MM.1S (cell line): ENCODE measurements at regions not wholly inside any gene's neighbourhood (a gene's known extent, or its start where the extent isn't known, plus 50 kb on each side); places are given as distances from the start of the nearest gene placed in this dataset.

ENCODE experiments used
- DNase-seq: peaks from one replicate; pipeline ENCODE4 v3.0.0-alpha.2; 2015
- H2AFZ ChIP-seq: fragments of 300-600 bp; sonication (generic); 2 replicates; pipeline ENCODE4 v1.6.0; 2016; ENCODE audit warnings: antibody characterized with exemption, low read length
- H3F3A ChIP-seq: fragments of 300-600 bp; sonication (generic); 2 replicates; pipeline ENCODE4 v1.6.1; 2016; ENCODE audit warnings: mild to moderate bottlenecking, antibody characterized with exemption, low read length, moderate library complexity, mixed read lengths; ENCODE audit not compliant: insufficient read depth
- H3K27ac ChIP-seq: fragments of 300-600 bp; sonication (generic); 2 replicates; pipeline ENCODE4 v1.5.1; 2016; ENCODE audit warnings: mild to moderate bottlenecking, low read length
- H3K27me3 ChIP-seq: fragments of 300-600 bp; sonication (generic); replicated peaks from 2 replicates; pipeline ENCODE4 v1.6.0; 2016; ENCODE audit warnings: low read length; ENCODE audit not compliant: insufficient read depth
- H3K36me3 ChIP-seq: fragments of 300-600 bp; sonication (generic); replicated peaks from 2 replicates; pipeline ENCODE4 v1.6.1; 2016; ENCODE audit warnings: mild to moderate bottlenecking, low read length, mixed read lengths; ENCODE audit not compliant: insufficient read depth
- H3K4me1 ChIP-seq: fragments of 300-600 bp; sonication (generic); 2 replicates; pipeline ENCODE4 v1.6.1; 2016; ENCODE audit warnings: low read length, mixed read lengths
- H3K4me2 ChIP-seq: fragments of 300-600 bp; sonication (generic); 2 replicates; pipeline ENCODE4 v1.6.0; 2016; ENCODE audit warnings: low read depth, low read length
- H3K4me3 ChIP-seq: fragments of 300-600 bp; sonication (generic); 2 replicates; pipeline ENCODE4 v1.5.1; 2016; ENCODE audit warnings: low read length, mixed read lengths
- H3K79me2 ChIP-seq: fragments of 300-600 bp; sonication (generic); 2 replicates; pipeline ENCODE4 v1.6.1; 2016; ENCODE audit warnings: mixed run types, low read length, mixed read lengths
- H3K9ac ChIP-seq: fragments of 300-600 bp; sonication (generic); 2 replicates; pipeline ENCODE4 v1.6.1; 2016; ENCODE audit warnings: low read length, mixed read lengths
- H3K9me2 ChIP-seq: fragments of 300-600 bp; sonication (generic); replicated peaks from 2 replicates; pipeline ENCODE4 v1.6.1; 2016; ENCODE audit warnings: mild to moderate bottlenecking, low read length, mixed read lengths; ENCODE audit not compliant: insufficient read depth
- H3K9me3 ChIP-seq: fragments of 300-600 bp; sonication (generic); replicated peaks from 2 replicates; pipeline ENCODE4 v1.6.1; 2016; ENCODE audit warnings: mild to moderate bottlenecking, low read length, mixed read lengths; ENCODE audit not compliant: insufficient read depth
- H4K20me1 ChIP-seq: fragments of 300-600 bp; sonication (generic); 2 replicates; pipeline ENCODE4 v1.6.1; 2016; ENCODE audit warnings: mild to moderate bottlenecking, low read length, moderate library complexity, mixed read lengths; ENCODE audit not compliant: insufficient read depth
- EZH2 ChIP-seq: fragments of 300-600 bp; sonication (generic); optimal IDR thresholded peaks from 2 replicates; pipeline ENCODE3; 2017; ENCODE audit warnings: low read depth, mild to moderate bottlenecking, antibody characterized with exemption, low read length, mixed read lengths
- EZH2phosphoT487 ChIP-seq: fragments of 300-600 bp; sonication (generic); IDR thresholded peaks from 2 replicates; pipeline ENCODE4 v1.6.1; 2018; ENCODE audit warnings: antibody characterized with exemption, low read length
- TF ChIP-seq, protein P1 (sequence below): fragments of 300-600 bp; sonication (generic); IDR thresholded peaks from 2 replicates; pipeline ENCODE4 v1.5.1; 2016; ENCODE audit warnings: antibody characterized with exemption, low read length, mixed read lengths

DNA sequence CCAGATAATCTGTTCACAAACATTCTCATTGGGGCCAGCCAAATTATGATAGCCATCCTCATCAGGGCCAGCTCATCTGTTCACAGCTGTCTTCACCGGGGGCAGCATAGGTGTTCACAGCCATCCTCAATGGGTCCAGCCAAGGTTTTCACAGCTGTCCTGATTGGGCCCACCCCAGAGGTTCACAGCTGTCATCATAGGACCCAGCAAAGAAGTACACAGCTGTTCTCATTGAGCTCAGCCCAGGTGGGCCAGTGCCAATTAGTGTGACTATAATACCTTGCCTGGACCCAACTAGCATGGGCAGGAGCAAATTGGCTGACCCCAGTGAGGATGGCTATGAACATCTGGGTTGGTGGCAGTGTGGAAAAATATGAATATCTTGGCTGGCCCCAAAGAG is 1166.0 kb downstream of the UQCRFS1 start:
- Histone ChIP-seq H3K27me3 (no peaks in the 10 kb centered on the region), H4K20me1 (no peaks in the 10 kb centered on the region), H3K9me3 (no peaks in the 10 kb centered on the region), H3K4me2 (no peak overlapping the region), H3K27ac (no peak overlapping the region), H3K36me3 (no peaks in the 10 kb centered on the region), H3K79me2 (no peaks in the 10 kb centered on the region), H3K4me1 (no peaks in the 10 kb centered on the region), H3K9me2 (no peaks in the 10 kb centered on the region), H3F3A (no peaks in the 10 kb centered on the region), H3K9ac (no peak overlapping the region), H3K4me3 (no peak overlapping the region), H2AFZ (no peak overlapping the region)
- DNase-seq: no peak
- no peak for TF ChIP-seq EZH2phosphoT487
- TF ChIP-seq EZH2: no peak
- TF ChIP-seq, protein P1, sequence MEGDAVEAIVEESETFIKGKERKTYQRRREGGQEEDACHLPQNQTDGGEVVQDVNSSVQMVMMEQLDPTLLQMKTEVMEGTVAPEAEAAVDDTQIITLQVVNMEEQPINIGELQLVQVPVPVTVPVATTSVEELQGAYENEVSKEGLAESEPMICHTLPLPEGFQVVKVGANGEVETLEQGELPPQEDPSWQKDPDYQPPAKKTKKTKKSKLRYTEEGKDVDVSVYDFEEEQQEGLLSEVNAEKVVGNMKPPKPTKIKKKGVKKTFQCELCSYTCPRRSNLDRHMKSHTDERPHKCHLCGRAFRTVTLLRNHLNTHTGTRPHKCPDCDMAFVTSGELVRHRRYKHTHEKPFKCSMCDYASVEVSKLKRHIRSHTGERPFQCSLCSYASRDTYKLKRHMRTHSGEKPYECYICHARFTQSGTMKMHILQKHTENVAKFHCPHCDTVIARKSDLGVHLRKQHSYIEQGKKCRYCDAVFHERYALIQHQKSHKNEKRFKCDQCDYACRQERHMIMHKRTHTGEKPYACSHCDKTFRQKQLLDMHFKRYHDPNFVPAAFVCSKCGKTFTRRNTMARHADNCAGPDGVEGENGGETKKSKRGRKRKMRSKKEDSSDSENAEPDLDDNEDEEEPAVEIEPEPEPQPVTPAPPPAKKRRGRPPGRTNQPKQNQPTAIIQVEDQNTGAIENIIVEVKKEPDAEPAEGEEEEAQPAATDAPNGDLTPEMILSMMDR: no peak

DNA sequence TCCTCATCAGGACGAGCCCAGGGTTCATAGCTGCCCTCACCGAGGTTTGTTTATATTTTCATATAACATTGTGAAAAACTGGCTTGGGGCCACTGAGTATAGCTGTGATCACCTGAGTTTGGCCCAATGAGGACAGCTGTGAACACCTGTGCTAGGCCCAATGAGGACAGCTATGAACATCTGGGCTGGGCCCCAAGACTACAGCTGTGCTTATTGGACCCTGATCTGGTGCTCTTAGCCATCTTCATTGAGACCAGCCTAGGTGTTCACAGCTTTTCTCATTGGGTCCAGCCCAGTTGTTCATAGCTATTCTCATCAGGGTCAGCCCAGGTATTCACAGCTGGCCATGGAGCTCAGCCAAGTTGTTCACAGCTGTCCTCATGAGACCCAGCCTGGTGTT is 1167.3 kb downstream of the UQCRFS1 start:
- no peak overlapping the region for H3K9ac ChIP-seq
- H4K20me1 ChIP-seq: no peaks in the 10 kb centered on the region
- no peaks in the 10 kb centered on the region for H3K79me2 ChIP-seq
- no peaks in the 10 kb centered on the region for H3K4me1 ChIP-seq
- TF ChIP-seq EZH2phosphoT487 (no peak), EZH2 (no peak)
- TF ChIP-seq, protein P1: no peak
- no peaks in the 10 kb centered on the region for H3K9me3 ChIP-seq
- no peak overlapping the region for H2AFZ ChIP-seq
- H3K36me3 ChIP-seq: no peaks in the 10 kb centered on the region
- H3K27ac ChIP-seq: no peak overlapping the region
- DNase-seq: no peak
- no peak overlapping the region for H3K4me2 ChIP-seq
- no peaks in the 10 kb centered on the region for H3F3A ChIP-seq
- H3K9me2 ChIP-seq: no peaks in the 10 kb centered on the region
- H3K27me3 ChIP-seq: no peaks in the 10 kb centered on the region
- no peak overlapping the region for H3K4me3 ChIP-seq

DNA sequence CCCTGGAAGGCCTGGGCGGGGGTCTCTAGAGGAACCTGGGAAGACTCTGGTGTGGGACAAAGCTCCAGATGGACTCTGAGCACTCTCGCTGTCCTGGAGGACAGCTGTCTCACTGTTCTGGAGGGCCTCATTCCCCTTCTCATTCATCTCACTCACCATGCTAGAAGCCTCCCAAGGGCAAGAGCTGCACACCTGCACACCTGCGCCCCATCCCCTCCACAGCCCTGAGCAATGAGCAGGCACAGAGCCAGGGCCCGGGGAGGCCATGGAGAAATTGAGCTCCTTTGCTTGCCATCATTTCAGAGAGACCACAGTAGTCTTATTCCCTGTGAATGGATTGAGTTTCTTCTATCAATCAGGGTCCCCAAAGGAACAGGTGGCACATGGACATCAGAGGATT is 1168.5 kb downstream of the UQCRFS1 start:
- no peak overlapping the region for H3K9ac ChIP-seq
- H3K4me2 ChIP-seq: no peak overlapping the region
- no peak overlapping the region for H3K4me3 ChIP-seq
- no peaks in the 10 kb centered on the region for H3F3A ChIP-seq
- H4K20me1 ChIP-seq: no peaks in the 10 kb centered on the region
- H3K9me3 ChIP-seq: no peaks in the 10 kb centered on the region
- no peaks in the 10 kb centered on the region for H3K36me3 ChIP-seq
- no peaks in the 10 kb centered on the region for H3K27me3 ChIP-seq
- DNase-seq: no peak
- H3K4me1 ChIP-seq: no peaks in the 10 kb centered on the region
- no peaks in the 10 kb centered on the region for H3K9me2 ChIP-seq
- TF ChIP-seq EZH2phosphoT487 (no peak), EZH2 (no peak)
- TF ChIP-seq, protein P1: no peak
- no peak overlapping the region for H2AFZ ChIP-seq
- no peaks in the 10 kb centered on the region for H3K79me2 ChIP-seq
- no peak overlapping the region for H3K27ac ChIP-seq
